ENCODE measurements at regions not wholly inside any gene's neighbourhood (a gene's known extent, or its start where the extent isn't known, plus 50 kb on each side); places are given as distances from the start of the nearest gene placed in this dataset.
A peak's percentile ranks its signal among the peaks of the same experiment; 100 is the strongest.

DNA sequence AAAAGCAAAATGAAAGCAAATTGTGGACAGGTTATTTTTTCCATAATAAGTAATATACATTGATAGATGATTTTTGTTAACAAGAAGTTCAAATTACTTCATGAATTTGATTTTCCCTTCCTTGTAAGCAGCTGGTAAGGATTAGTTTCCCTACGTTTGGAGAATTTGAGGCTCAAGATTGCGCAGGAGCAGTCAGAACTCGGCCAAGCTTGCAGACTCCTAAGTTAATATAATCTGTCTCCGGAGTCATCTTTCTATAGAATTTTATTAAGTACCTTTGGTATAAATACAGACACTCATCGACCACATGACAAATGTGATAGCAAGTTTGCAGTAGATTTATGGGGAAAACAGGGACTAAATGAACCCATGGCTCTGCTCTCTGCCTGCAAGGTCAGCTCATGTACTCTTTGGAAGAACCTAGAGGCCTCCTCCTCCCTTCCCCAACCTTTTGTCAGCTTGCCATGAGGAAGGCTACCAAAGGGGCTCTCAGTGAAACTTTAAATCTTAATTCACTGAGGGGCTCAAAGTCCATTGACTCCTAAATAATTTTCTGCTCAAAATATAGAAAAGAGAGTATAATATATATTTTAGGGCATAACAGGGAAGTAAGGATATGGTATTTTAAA is 89.2 kb upstream of the CTTNBP2 start:
- Histone ChIP-seq H3K36me3 (ENCODE audit: low read depth) (no peaks in the 10 kb centered on the region), H3K9me3 (no peaks in the 10 kb centered on the region), H3K4me1 (ENCODE audit: low read depth) (no peaks in the 10 kb centered on the region), H3K4me3 (no peak overlapping the region)
- DNase-seq (no peak), ATAC-seq (no peak)
- intact Hi-C loops (cut with DNase I, micrococcal nuclease) = no loop called here
- TF ChIP-seq, protein P1, sequence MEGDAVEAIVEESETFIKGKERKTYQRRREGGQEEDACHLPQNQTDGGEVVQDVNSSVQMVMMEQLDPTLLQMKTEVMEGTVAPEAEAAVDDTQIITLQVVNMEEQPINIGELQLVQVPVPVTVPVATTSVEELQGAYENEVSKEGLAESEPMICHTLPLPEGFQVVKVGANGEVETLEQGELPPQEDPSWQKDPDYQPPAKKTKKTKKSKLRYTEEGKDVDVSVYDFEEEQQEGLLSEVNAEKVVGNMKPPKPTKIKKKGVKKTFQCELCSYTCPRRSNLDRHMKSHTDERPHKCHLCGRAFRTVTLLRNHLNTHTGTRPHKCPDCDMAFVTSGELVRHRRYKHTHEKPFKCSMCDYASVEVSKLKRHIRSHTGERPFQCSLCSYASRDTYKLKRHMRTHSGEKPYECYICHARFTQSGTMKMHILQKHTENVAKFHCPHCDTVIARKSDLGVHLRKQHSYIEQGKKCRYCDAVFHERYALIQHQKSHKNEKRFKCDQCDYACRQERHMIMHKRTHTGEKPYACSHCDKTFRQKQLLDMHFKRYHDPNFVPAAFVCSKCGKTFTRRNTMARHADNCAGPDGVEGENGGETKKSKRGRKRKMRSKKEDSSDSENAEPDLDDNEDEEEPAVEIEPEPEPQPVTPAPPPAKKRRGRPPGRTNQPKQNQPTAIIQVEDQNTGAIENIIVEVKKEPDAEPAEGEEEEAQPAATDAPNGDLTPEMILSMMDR (IDR thresholded peaks at IDR 0.05) = no peak

DNA sequence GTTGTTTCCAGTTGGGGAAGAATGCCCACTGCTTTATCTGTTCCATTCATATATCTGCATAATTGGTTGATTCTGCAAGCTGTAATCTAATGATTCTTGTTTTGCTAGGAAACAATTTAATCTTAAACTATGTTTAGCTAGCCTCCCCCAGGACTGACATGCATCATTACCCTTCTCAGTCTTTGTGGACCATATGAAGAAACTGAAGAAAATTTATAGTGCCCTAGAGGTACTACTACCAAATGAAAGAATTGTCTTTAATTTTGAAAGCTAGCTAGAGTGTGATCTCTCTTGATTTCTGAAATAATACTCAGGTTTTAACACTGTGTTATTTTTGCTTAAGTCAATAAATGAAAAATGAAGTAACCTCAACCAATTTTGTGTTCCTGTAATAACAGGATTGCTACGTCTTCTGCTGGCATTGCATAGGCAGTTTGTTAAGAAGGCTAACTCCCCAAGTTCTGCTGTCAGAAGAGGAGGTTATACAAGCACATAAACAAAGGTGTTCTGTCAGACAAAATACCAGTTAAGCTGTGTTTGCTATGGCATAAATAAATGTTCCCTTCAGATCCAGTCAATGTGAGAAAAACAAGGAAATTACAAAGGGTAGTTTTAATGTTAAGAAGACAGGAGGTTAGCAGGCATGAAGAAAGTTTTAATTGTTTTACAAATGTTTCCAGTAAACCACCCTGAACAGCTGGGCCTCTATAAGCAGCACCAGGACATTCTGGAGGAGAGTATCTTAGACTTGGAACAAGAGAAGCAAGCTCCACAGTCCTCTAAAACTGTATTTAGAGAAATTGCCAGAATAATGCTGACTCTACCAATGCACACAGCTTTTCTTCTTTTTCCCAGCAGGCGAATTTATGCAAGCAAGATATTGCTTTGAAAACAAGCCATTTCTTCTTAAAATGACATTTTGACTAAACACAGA is 90.3 kb upstream of the CTTNBP2 start:
- Histone ChIP-seq H3K4me1 (ENCODE audit: low read depth) (no peaks in the 10 kb centered on the region), H3K36me3 (ENCODE audit: low read depth) (no peaks in the 10 kb centered on the region), H3K4me3 (no peak overlapping the region), H3K9me3 (no peaks in the 10 kb centered on the region)
- intact Hi-C loops (cut with DNase I, micrococcal nuclease) = no loop called here
- ATAC-seq (peak; percentile 68), DNase-seq (no peak)
- TF ChIP-seq, protein P1 (IDR thresholded peaks at IDR 0.05) = no peak

DNA sequence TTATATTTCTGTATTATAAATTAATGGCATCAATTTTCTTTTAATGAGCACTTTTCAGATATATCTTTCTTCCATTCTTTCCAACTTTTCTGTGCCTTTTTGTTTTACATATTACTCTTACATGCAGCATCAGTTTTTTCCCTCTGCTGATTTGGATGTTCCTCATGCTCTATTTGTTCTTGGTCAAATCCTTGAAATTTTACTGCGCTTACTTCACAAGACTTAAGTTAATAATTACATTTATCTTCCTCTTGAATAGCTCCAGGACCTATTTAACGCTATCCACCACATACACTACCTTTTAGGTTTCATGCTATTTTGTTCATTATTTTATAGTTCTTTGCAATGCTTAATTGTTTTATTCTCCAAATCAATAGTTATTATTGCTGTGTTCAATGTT is 97.6 kb upstream of the CTTNBP2 start:
- DNase-seq (no peak), ATAC-seq (no peak)
- Histone ChIP-seq H3K9me3 (no peaks in the 10 kb centered on the region), H3K4me1 (ENCODE audit: low read depth) (no peaks in the 10 kb centered on the region), H3K4me3 (no peak overlapping the region), H3K36me3 (ENCODE audit: low read depth) (no peaks in the 10 kb centered on the region)
- intact Hi-C loops (cut with DNase I, micrococcal nuclease) = no loop called here
- TF ChIP-seq, protein P1 (IDR thresholded peaks at IDR 0.05) = no peak

DNA sequence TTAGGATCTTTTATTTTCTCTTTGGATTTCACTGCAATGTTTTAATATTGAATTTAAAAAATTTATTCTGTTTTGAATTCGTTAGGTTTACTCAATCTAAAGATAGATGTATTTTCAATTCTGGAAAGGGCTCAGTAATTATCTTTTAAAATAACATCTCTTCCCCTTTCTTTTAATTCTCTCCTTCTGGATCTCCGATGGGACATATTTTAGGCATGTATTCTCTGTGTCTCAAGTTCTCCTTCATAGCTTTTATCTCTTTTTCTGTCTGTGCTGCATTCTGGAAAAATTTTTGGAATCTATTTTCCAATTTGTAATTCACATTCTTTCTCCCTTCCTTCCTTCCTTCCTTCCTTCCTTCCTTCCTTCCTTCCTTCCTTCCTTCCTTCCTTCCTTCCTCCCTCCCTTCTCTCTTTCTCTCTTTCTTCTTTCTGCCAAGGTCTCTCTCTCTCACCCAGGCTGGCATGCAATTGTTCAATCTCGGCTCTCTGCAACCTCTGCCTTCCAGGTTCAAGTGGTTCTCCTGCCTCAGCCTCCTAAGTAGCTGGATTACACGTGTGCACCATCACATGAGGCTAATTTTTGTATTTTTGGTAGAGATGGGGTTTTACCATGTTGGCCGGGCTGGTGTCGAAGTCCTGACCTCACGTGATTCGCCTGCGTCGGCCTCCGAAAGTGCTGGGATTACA is 98.5 kb upstream of the CTTNBP2 start:
- intact Hi-C loops (cut with DNase I, micrococcal nuclease) = no loop called here
- Histone ChIP-seq H3K4me3 (no peak overlapping the region), H3K9me3 (no peaks in the 10 kb centered on the region), H3K4me1 (ENCODE audit: low read depth) (no peaks in the 10 kb centered on the region), H3K36me3 (ENCODE audit: low read depth) (no peaks in the 10 kb centered on the region)
- DNase-seq = no peak
- TF ChIP-seq, protein P1 (IDR thresholded peaks at IDR 0.05) = no peak
- ATAC-seq = no peak

DNA sequence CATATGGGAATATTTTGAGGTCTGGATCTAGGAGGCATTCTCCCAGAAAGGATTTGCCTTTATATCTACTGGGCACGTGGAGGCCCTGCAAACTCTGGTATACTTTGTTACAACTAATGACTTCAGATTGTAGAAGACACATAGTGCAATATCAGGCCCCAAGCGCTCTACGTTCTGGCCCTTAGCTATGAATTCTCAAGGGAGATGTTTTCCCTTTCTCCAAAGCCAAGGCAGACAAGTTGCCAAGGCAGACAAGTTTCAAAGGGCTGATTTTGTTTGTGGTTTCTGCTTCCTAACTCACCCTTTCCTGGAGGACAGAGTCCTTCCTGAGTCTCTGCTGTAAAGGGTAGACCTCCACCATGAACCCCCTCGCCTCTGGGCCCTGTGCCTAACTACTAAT is 99.4 kb upstream of the CTTNBP2 start:
- ATAC-seq = no peak

More for the DNA sequence above, 99.4 kb upstream of the CTTNBP2 start:
- TF ChIP-seq, protein P1 (IDR thresholded peaks at IDR 0.05) = no peak
- Histone ChIP-seq H3K9me3 (no peaks in the 10 kb centered on the region), H3K36me3 (ENCODE audit: low read depth) (no peaks in the 10 kb centered on the region), H3K4me1 (ENCODE audit: low read depth) (no peaks in the 10 kb centered on the region), H3K4me3 (no peak overlapping the region)
- DNase-seq = no peak
- intact Hi-C loops (cut with DNase I, micrococcal nuclease) = no loop called here
